A172 (cell line): ENCODE measurements at regions not wholly inside any gene's neighbourhood (a gene's known extent, or its start where the extent isn't known, plus 50 kb on each side); places are given as distances from the start of the nearest gene placed in this dataset.

Experiments used
- DNase-seq: peaks from one replicate; pipeline ENCODE4 v3.0.0-alpha.2; 2015; ENCODE audit warnings: low spot score

GRCh38 chr1:75079538-75080290 lies 54.5 kb upstream of the LHX8 start:
- DNase-seq = no peak

GRCh38 chr1:75083223-75083622 lies 51.0 kb upstream of the LHX8 start:
- DNase-seq = no peak

DNA sequence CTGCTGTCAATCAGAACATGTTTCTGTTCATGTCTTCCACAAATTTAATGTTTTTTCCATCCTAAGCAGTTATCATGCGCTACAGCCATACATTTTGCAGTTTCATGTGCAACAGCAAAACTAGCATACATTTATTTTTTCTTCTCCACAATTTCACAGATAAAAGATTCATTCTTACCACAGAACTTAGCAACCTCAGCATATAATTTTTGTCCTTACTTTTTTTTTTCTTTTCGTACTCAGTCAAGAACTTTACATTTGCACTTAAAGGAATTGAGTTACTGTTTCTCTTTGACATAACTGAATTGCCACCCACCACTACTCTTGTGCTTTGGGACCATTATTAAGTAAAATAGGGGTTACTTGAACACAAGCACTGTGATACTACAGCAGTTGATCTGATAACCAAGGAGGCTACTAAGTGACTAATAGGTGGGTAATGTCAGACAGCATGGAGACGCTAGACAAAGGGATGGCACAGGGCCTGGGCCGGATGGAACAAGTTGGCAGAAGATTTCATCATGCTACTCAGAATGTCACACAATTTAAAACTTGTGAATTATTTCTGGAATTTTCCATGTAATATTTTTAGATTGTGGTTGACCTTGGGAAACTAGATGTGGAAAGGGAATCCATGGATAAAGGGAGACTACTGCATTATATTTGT lies 50.2 kb upstream of the LHX8 start:
- DNase-seq = peak; percentile 79
